Bronchial epithelial cell (primary cell): ENCODE measurements at regions not wholly inside any gene's neighbourhood (a gene's known extent, or its start where the extent isn't known, plus 50 kb on each side); places are given as distances from the start of the nearest gene placed in this dataset.
A peak's percentile ranks its signal among the peaks of the same experiment; 100 is the strongest.

ENCODE experiments used
- DNase-seq: peaks from one replicate; pipeline ENCODE4 v3.0.0-alpha.2; 2010; ENCODE audit warnings: low read depth
- FAIRE-seq: peaks from 2 replicates; lab custom pipeline; 2011; peaks lifted over from hg19 to GRCh38; lab: Jason Lieb, UNC
- H3K27me3 ChIP-seq: 2 replicates; pipeline ENCODE4 v1.5.1; 2011; ENCODE audit warnings: low read length; ENCODE audit not compliant: control insufficient read depth, insufficient read depth
- H3K36me3 ChIP-seq: 2 replicates; pipeline ENCODE4 v1.5.1; 2011; ENCODE audit warnings: low read length; ENCODE audit not compliant: control insufficient read depth, insufficient read depth
- H3K4me3 ChIP-seq: 2 replicates; pipeline ENCODE4 v1.5.1; 2011; ENCODE audit warnings: mild to moderate bottlenecking, low read depth, low read length, control low read depth
- TF ChIP-seq, protein P1 (sequence below): IDR thresholded peaks from 2 replicates; pipeline ENCODE4 v1.5.1; 2011; ENCODE audit warnings: mild to moderate bottlenecking, moderate library complexity, low read length, control low read depth, inconsistent platforms; ENCODE audit not compliant: insufficient read depth, severe bottlenecking

DNA sequence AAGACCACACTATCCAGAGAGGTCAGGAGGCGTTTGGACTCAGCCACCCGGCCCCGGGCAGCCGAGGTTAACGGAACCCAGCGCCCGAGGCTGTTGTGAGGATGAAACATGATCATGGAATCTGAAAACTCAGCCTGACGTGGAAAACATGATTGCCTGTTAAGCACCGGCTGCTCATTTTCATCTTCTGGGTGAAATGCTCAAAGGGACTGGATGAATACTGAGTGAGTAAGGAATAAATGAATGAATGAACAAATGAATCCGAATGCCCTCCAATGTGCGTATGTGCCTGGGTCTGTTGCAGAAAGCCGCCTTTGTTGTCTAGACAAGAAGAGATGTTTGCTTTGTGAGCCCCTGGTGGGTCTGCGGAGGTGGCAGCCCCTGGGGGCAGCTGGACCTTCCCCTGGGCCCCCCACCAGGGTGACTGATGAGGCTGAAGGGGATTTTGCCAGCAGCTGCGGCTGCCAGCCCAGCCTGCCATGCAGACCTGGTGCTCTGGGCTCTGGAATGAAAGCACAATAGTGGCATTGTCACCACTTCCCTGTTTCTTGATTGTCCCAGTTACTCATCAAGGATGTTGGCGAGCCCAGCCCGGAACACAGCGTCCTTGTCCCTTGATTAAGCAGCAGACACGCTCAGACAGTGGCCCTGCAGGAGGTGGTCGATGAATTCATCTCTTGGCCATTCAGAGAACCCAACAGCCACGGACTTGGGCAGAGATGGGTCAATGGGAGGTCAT is 211.1 kb downstream of the ANKRD60 start:
- no peaks in the 10 kb centered on the region for H3K36me3 ChIP-seq
- no peak overlapping the region for H3K4me3 ChIP-seq
- no peaks in the 10 kb centered on the region for H3K27me3 ChIP-seq
- FAIRE-seq, result no peak
- TF ChIP-seq, protein P1, sequence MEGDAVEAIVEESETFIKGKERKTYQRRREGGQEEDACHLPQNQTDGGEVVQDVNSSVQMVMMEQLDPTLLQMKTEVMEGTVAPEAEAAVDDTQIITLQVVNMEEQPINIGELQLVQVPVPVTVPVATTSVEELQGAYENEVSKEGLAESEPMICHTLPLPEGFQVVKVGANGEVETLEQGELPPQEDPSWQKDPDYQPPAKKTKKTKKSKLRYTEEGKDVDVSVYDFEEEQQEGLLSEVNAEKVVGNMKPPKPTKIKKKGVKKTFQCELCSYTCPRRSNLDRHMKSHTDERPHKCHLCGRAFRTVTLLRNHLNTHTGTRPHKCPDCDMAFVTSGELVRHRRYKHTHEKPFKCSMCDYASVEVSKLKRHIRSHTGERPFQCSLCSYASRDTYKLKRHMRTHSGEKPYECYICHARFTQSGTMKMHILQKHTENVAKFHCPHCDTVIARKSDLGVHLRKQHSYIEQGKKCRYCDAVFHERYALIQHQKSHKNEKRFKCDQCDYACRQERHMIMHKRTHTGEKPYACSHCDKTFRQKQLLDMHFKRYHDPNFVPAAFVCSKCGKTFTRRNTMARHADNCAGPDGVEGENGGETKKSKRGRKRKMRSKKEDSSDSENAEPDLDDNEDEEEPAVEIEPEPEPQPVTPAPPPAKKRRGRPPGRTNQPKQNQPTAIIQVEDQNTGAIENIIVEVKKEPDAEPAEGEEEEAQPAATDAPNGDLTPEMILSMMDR, result no peak
- peak; percentile 74 for DNase-seq

DNA sequence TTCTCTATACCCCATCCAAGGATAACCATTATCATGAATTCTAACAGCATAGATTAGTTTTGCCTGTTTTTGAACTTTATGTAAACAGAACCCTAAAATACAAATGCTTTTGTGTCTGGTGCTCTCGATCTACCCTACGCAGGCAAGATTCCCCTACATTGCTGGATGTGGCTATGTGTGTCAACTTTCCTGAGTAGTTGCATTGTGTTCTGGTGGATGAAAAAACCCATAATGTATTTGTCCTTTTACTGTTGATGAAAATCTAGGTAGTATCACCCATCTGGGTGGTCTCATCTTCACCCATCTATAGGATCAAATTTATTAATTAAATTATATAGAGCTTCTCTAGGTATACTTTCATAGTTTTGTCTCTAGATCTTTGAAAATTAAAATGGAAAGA is 211.7 kb downstream of the ANKRD60 start:
- H3K4me3 ChIP-seq, result no peak overlapping the region
- no peaks in the 10 kb centered on the region for H3K36me3 ChIP-seq
- no peak for DNase-seq
- no peak for FAIRE-seq
- TF ChIP-seq, protein P1, result no peak
- H3K27me3 ChIP-seq, result no peaks in the 10 kb centered on the region

DNA sequence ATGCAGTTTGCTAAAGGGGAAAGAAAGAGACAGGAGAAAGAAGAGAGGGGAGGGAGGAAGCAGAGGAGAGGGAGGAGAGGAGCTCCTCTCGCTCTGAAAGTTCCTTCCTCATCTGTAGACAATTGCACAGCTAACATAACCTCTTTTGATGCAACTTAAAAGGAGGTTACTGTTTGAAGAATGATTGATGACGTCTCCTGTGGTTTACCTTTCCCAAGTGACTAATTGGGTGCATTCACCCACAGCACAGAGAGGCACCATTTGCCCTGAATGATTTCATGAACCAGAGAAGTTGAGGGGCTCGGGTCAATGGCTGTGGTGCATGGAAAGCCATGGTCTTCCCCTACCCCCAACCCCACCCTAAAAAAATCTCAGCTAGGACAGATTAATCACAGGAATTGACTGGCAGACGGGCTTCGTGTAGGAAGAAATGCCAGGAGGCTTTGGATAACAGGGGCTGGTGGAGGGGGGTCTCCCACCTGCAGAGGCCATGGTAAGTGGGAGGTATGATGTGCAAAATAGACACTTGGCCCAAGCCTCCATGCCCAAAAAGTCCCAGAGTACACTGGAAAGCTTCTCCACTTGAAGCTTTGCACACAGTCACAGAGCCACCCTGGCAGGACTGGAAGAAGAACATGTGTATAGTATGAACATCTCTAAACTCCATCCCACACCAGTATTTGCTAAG is 213.7 kb downstream of the ANKRD60 start:
- TF ChIP-seq, protein P1, result no peak
- FAIRE-seq, result no peak
- Histone ChIP-seq H3K27me3 (no peaks in the 10 kb centered on the region), H3K4me3 (no peak overlapping the region), H3K36me3 (no peaks in the 10 kb centered on the region)
- DNase-seq, result peak; percentile 88

DNA sequence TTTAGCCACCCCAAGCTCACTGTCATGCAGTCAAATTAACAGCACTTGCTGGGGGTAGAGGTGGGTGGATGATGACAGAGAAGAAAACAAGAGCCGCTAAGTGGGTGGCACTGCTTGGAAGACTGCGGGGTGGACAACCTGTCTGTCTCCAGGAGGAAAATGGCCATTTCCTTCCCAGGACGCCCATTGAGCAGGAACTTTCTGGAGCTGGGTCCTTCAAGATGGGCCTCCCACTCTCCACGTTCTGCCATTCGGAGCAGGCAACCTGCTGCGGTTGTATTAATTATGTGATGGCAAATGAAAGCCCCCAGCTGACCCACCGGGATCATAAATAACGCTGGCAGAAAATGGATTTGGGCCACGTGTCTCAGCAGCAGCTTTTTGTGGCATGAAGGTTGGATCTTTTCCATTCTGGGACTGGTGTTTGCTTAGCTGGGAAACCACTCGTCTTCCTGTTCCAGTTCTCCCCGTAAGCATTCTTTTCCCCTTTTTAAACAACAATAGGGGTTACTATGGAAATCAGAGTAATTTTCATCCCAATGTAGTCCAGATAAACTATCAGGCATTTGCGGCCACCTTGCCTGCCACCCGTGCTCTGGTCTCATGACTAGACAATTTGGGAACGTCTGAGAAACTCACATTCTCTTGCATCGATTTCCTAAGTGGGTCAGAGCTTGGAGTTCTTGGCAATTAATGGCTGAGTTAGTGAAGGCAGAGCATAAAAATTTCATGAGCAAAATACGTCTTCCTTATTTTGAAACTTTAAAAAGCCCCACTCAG is 215.5 kb downstream of the ANKRD60 start:
- no peaks in the 10 kb centered on the region for H3K36me3 ChIP-seq
- DNase-seq, result no peak
- H3K4me3 ChIP-seq, result no peak overlapping the region
- FAIRE-seq, result no peak
- H3K27me3 ChIP-seq, result no peaks in the 10 kb centered on the region
- TF ChIP-seq, protein P1, result no peak

DNA sequence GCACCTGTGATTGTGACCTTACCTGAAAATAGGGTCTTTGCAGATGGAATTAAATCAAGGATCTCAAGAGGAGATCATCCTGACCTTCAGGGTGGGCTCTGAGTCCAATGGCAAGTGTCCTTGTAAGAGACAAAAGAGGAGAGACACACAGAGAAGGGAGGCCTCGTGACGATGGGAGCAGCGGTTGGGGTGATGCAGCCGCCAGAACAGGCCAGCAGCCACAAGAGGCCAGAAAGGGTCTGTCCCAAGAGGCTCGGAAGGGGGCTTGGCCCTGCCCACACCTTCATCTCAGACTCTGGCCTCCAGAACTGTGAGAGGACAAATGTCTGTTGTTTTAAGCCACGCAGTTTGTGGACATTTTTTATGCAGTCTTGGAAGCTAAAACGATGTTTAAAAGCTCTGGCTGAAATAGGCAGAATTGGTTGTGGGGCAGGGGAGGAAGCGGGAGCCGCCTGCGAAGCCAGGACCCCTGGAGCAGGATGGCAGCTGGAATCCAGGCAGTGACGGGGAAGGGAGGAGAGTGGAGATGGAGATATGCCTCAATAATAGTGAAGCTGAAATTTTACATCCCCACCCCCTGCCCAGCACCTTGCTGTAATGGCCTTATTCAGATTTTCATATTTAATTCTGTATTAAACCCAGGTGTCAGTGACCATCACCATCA is 216.4 kb downstream of the ANKRD60 start:
- DNase-seq, result no peak
- Histone ChIP-seq H3K4me3 (no peak overlapping the region), H3K27me3 (no peaks in the 10 kb centered on the region), H3K36me3 (no peaks in the 10 kb centered on the region)
- TF ChIP-seq, protein P1, result no peak
- FAIRE-seq, result no peak
